KMS-11 (cell line): ENCODE measurements at regions not wholly inside any gene's neighbourhood (a gene's known extent, or its start where the extent isn't known, plus 50 kb on each side); places are given as distances from the start of the nearest gene placed in this dataset.

Experiments
- H2AFZ ChIP-seq: fragments of 200-600 bp; sonication (generic); 2 replicates; pipeline ENCODE4 v1.6.1; 2016; ENCODE audit warnings: antibody characterized with exemption, mixed run types, low read depth
- H3K27ac ChIP-seq: fragments of 200-600 bp; sonication (generic); 2 replicates; pipeline ENCODE4 v1.6.1; 2016; ENCODE audit warnings: mild to moderate bottlenecking, mixed run types
- H3K27me3 ChIP-seq: fragments of 200-600 bp; sonication (generic); 2 replicates; pipeline ENCODE4 v1.6.1; 2017; ENCODE audit warnings: mild to moderate bottlenecking, low read depth, mixed run types, moderate library complexity; ENCODE audit not compliant: insufficient read depth
- H3K36me3 ChIP-seq: fragments of 200-600 bp; sonication (generic); 2 replicates; pipeline ENCODE4 v1.6.1; 2017; ENCODE audit warnings: mild to moderate bottlenecking, mixed run types; ENCODE audit not compliant: insufficient read depth
- H3K4me1 ChIP-seq: fragments of 200-600 bp; sonication (generic); 2 replicates; pipeline ENCODE4 v1.6.1; 2016; ENCODE audit warnings: mild to moderate bottlenecking, low read depth, mixed run types; ENCODE audit not compliant: poor library complexity, severe bottlenecking
- H3K4me2 ChIP-seq: fragments of 200-600 bp; sonication (generic); 2 replicates; pipeline ENCODE4 v1.7.0; 2016; ENCODE audit warnings: mild to moderate bottlenecking, mixed run types
- H3K4me3 ChIP-seq: fragments of 200-600 bp; sonication (generic); IDR thresholded peaks from 2 replicates; pipeline ENCODE4 v1.6.1; 2017; ENCODE audit warnings: low read depth, low read length, mixed read lengths; ENCODE audit not compliant: insufficient read depth
- H3K79me2 ChIP-seq: fragments of 200-600 bp; sonication (generic); 2 replicates; pipeline ENCODE4 v1.6.1; 2016; ENCODE audit warnings: low read depth, mixed run types; ENCODE audit not compliant: insufficient read depth
- H3K9ac ChIP-seq: fragments of 200-600 bp; sonication (generic); 2 replicates; pipeline ENCODE4 v1.6.1; 2016; ENCODE audit warnings: mild to moderate bottlenecking, mixed run types
- H4K20me1 ChIP-seq: fragments of 200-600 bp; sonication (generic); 2 replicates; pipeline ENCODE4 v1.6.1; 2016; ENCODE audit warnings: mild to moderate bottlenecking, mixed run types; ENCODE audit not compliant: insufficient read depth
- TF ChIP-seq, protein P1 (sequence below): fragments of 200-600 bp; sonication (generic); conservative IDR thresholded peaks from 2 replicates; pipeline ENCODE4 v1.6.1; 2017; ENCODE audit warnings: low read depth, mild to moderate bottlenecking, antibody characterized with exemption, low read length, moderate library complexity, mixed read lengths

DNA sequence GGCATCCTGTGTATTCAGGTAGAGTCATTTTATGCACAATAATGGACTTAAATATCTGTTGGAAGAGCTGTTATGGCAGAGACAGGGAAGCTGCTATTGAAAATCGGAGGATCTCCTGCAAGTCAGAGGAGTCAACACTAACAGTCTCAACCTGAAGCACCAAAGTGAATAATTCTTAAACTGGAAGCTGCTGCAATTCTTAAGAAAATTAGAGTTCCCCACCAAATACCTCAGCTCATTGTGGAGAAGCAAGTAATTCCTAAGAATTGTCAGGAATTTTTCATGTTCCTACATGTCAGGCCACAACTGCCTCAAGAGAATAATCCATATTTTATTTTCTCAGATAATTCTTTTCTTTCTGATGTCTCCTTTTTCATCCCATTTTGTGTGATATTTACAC lies 892.6 kb upstream of the LCORL start:
- H2AFZ ChIP-seq = no peak overlapping the region
- H3K27me3 ChIP-seq = no peaks in the 10 kb centered on the region
- no peaks in the 10 kb centered on the region for H4K20me1 ChIP-seq
- H3K27ac ChIP-seq = no peak overlapping the region
- H3K36me3 ChIP-seq = no peaks in the 10 kb centered on the region
- no peaks in the 10 kb centered on the region for H3K79me2 ChIP-seq
- no peaks in the 10 kb centered on the region for H3K4me1 ChIP-seq
- no peak overlapping the region for H3K4me3 ChIP-seq
- H3K9ac ChIP-seq = no peak overlapping the region
- TF ChIP-seq, protein P1, sequence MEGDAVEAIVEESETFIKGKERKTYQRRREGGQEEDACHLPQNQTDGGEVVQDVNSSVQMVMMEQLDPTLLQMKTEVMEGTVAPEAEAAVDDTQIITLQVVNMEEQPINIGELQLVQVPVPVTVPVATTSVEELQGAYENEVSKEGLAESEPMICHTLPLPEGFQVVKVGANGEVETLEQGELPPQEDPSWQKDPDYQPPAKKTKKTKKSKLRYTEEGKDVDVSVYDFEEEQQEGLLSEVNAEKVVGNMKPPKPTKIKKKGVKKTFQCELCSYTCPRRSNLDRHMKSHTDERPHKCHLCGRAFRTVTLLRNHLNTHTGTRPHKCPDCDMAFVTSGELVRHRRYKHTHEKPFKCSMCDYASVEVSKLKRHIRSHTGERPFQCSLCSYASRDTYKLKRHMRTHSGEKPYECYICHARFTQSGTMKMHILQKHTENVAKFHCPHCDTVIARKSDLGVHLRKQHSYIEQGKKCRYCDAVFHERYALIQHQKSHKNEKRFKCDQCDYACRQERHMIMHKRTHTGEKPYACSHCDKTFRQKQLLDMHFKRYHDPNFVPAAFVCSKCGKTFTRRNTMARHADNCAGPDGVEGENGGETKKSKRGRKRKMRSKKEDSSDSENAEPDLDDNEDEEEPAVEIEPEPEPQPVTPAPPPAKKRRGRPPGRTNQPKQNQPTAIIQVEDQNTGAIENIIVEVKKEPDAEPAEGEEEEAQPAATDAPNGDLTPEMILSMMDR = no peak
- no peak overlapping the region for H3K4me2 ChIP-seq

- no peak overlapping the region for H3K9ac ChIP-seq
- H3K27me3 ChIP-seq = no peaks in the 10 kb centered on the region
- H2AFZ ChIP-seq = no peak overlapping the region
- no peaks in the 10 kb centered on the region for H3K4me1 ChIP-seq
- no peaks in the 10 kb centered on the region for H4K20me1 ChIP-seq
- H3K4me3 ChIP-seq = no peak overlapping the region
- no peaks in the 10 kb centered on the region for H3K36me3 ChIP-seq
- no peak overlapping the region for H3K4me2 ChIP-seq
- TF ChIP-seq, protein P1 = no peak
- no peak overlapping the region for H3K27ac ChIP-seq
- H3K79me2 ChIP-seq = no peaks in the 10 kb centered on the region
Observed at GRCh38 chr4:18894928-18895327, 873.4 kb upstream of the LCORL start.

- Histone ChIP-seq H3K27ac (no peak overlapping the region), H2AFZ (no peak overlapping the region), H3K4me3 (no peak overlapping the region), H3K36me3 (no peaks in the 10 kb centered on the region), H3K9ac (no peak overlapping the region), H3K4me1 (no peaks in the 10 kb centered on the region), H4K20me1 (no peaks in the 10 kb centered on the region), H3K27me3 (no peaks in the 10 kb centered on the region), H3K4me2 (no peak overlapping the region), H3K79me2 (no peaks in the 10 kb centered on the region)
- TF ChIP-seq, protein P1 = no peak
Observed at GRCh38 chr4:18882468-18882867, 860.9 kb upstream of the LCORL start.

GRCh38 chr4:18881556-18881955 lies 860.0 kb upstream of the LCORL start:
- no peaks in the 10 kb centered on the region for H3K79me2 ChIP-seq
- no peaks in the 10 kb centered on the region for H4K20me1 ChIP-seq
- H3K4me2 ChIP-seq = no peak overlapping the region
- no peak overlapping the region for H2AFZ ChIP-seq
- H3K9ac ChIP-seq = no peak overlapping the region
- H3K27me3 ChIP-seq = no peaks in the 10 kb centered on the region
- no peak overlapping the region for H3K4me3 ChIP-seq
- no peak overlapping the region for H3K27ac ChIP-seq
- H3K4me1 ChIP-seq = no peaks in the 10 kb centered on the region
- TF ChIP-seq, protein P1 = no peak
- no peaks in the 10 kb centered on the region for H3K36me3 ChIP-seq
